B cell (primary cell): ENCODE measurements at regions not wholly inside any gene's neighbourhood (a gene's known extent, or its start where the extent isn't known, plus 50 kb on each side); places are given as distances from the start of the nearest gene placed in this dataset.

Source experiments
- ATAC-seq: fragments of 200-7000 bp; cut with Tn5 transposase; one replicate; pipeline ENCODE4 v1.10.0; 2021; ENCODE audit warnings: low read depth, mild to moderate bottlenecking, moderate number of reproducible peaks, moderate library complexity
- CTCF ChIA-PET: fragments of 350-600 bp; sonication (Branson Sonifier 250); formaldehyde crosslinking; loops from one replicate; lab custom pipeline; 2021; ENCODE audit warnings: antibody characterized with exemption, inconsistent platforms; lab: Charles Lee
- POLR2A ChIA-PET: fragments of 350-600 bp; sonication (Branson Sonifier 250); formaldehyde crosslinking; loops from one replicate; lab custom pipeline; 2021; ENCODE audit warnings: antibody characterized with exemption; lab: Charles Lee
- DNase-seq: peaks from one replicate; pipeline ENCODE4 v3.0.0; 2013
- H2AFZ ChIP-seq: 2 replicates; pipeline ENCODE4 v1.6.1; 2012; ENCODE audit warnings: mild to moderate bottlenecking, low read depth, low read length; ENCODE audit not compliant: insufficient read depth, poor library complexity, severe bottlenecking
- H3K27ac ChIP-seq, 2 donors: 1 replicate in 1 of 2; 2 replicates in 1 of 2; pipeline ENCODE4 v1.5.1; 2012 to 2013; ENCODE audit warnings: low read length in 2 of 2, mild to moderate bottlenecking in 2 of 2, moderate library complexity in 1 of 2
- H3K27me3 ChIP-seq, 4 experiments: fragments of 200-600 bp in 1 of 4; sonication (generic) in 1 of 4; replicated peaks in 1 of 4; 1 replicate in 2 of 4; 2 replicates in 2 of 4; pipeline versions ENCODE4 v1.6.1 to v1.7.0; 2013 to 2016; ENCODE audit warnings: low read length in 3 of 4, mild to moderate bottlenecking in 2 of 4, mixed read lengths in 1 of 4, moderate library complexity in 1 of 4; ENCODE audit not compliant: insufficient read depth in 4 of 4, control insufficient read depth in 3 of 4; ENCODE audit errors: control extremely low read depth in 1 of 4
- H3K36me3 ChIP-seq, 2 experiments: replicated peaks in 1 of 2; 1 replicate in 1 of 2; 2 replicates in 1 of 2; pipeline versions ENCODE4 v1.6.1 to v1.7.1; 2013; ENCODE audit warnings: low read length in 1 of 2; ENCODE audit not compliant: insufficient read depth in 2 of 2, control insufficient read depth in 1 of 2; ENCODE audit errors: control extremely low read depth in 1 of 2, extremely low read depth in 1 of 2
- H3K4me1 ChIP-seq, 2 donors: fragments of 200-600 bp in 1 of 2; sonication (generic) in 1 of 2; 1 replicate in 1 of 2; 2 replicates in 1 of 2; pipeline versions ENCODE4 v1.5.1 to v1.6.1; 2013 to 2017; ENCODE audit warnings: low read length in 2 of 2; ENCODE audit not compliant: control insufficient read depth in 2 of 2, insufficient read depth in 2 of 2
- H3K4me2 ChIP-seq: replicated peaks from 2 replicates; pipeline ENCODE3; 2012; ENCODE audit warnings: mild to moderate bottlenecking, low read depth, low read length; ENCODE audit not compliant: poor library complexity, severe bottlenecking
- H3K4me3 ChIP-seq, 5 experiments: fragments of 200-600 bp in 1 of 5; sonication (generic) in 1 of 5; 1 replicate in 3 of 5; 2 replicates in 2 of 5; pipeline versions ENCODE4 v1.5.1 to v1.7.0; 2011 to 2016; ENCODE audit warnings: low read length in 4 of 5, mild to moderate bottlenecking in 4 of 5, low read depth in 2 of 5, control low read depth in 1 of 5, moderate library complexity in 1 of 5; ENCODE audit not compliant: insufficient read depth in 1 of 5; ENCODE audit errors: control extremely low read depth in 1 of 5, extremely low read depth in 1 of 5
- H3K79me2 ChIP-seq: fragments of 200-600 bp; sonication (generic); one replicate; pipeline ENCODE4 v1.6.0; 2016; ENCODE audit warnings: low read length; ENCODE audit not compliant: control insufficient read depth, insufficient read depth
- H3K9ac ChIP-seq: fragments of 200-600 bp; sonication (generic); 2 replicates; pipeline ENCODE4 v1.6.1; 2017; ENCODE audit warnings: mild to moderate bottlenecking, low read length, moderate library complexity
- H3K9me3 ChIP-seq, 3 donors: one replicate each; pipeline versions ENCODE4 v1.6.1 to v1.7.1; 2013; ENCODE audit warnings: low read length in 2 of 3; ENCODE audit not compliant: control insufficient read depth in 2 of 3, insufficient read depth in 1 of 3; ENCODE audit errors: control extremely low read depth in 1 of 3
- H4K20me1 ChIP-seq: 2 replicates; pipeline ENCODE4 v1.6.0; 2012; ENCODE audit warnings: mild to moderate bottlenecking, low read length; ENCODE audit not compliant: insufficient read depth, control insufficient read depth, poor library complexity, severe bottlenecking
- H3K27ac Mint-ChIP-seq: one replicate; pipeline ENCODE4 v1.8.0; 2021; ENCODE audit warnings: mixed read lengths
- H3K27me3 Mint-ChIP-seq: one replicate; pipeline ENCODE4 v1.8.0; 2021; ENCODE audit warnings: mixed read lengths
- H3K4me1 Mint-ChIP-seq: one replicate; pipeline ENCODE4 v1.8.0; 2021; ENCODE audit warnings: mixed read lengths
- H3K4me3 Mint-ChIP-seq: one replicate; pipeline ENCODE4 v1.8.0; 2021; ENCODE audit warnings: mixed read lengths
- H3K9me3 Mint-ChIP-seq: one replicate; pipeline ENCODE4 v1.8.0; 2022; ENCODE audit warnings: mixed read lengths; ENCODE audit not compliant: insufficient read depth
- CTCF ChIP-seq: fragments of 200-600 bp; IDR thresholded peaks from one replicate; pipeline ENCODE4 v1.8.0; 2022; ENCODE audit warnings: antibody characterized with exemption, mild to moderate bottlenecking
- EZH2 ChIP-seq: IDR thresholded peaks from 2 replicates; pipeline ENCODE4 v1.6.1; 2012; ENCODE audit warnings: borderline replicate concordance, low read depth, mild to moderate bottlenecking, moderate library complexity, low read length; ENCODE audit not compliant: insufficient read depth, poor library complexity, severe bottlenecking
- WGBS: methylation state at CpG from one replicate; pipeline ENCODE4 v1.1.5; 2013; ENCODE audit warnings: missing lambda C conversion rate; ENCODE audit not compliant: insufficient coverage; 5-methylcytosine and 5-hydroxymethylcytosine counted together
- intact Hi-C: fragments of 100-400 bp; cut with micrococcal nuclease; formaldehyde crosslinking; loops from one replicate; pipeline ENCODE4 v1.10.0; 2022

GRCh38 chr7:52410032-52410431 is 625.4 kb upstream of the POM121L12 start:
- WGBS, result 83% methylated on average over 2 of the region's 4 CpGs
- POLR2A ChIA-PET, result no interaction called here
- Histone ChIP-seq H3K27me3 (no peaks in the 10 kb centered on the region), H3K4me1 (no peaks in the 10 kb centered on the region), H4K20me1 (no peaks in the 10 kb centered on the region), H3K36me3 (no peaks in the 10 kb centered on the region), H3K4me2 (no peak overlapping the region), H3K79me2 (no peaks in the 10 kb centered on the region), H3K9me3 (peaks cover 0 to 3% (median 0%) of the 10 kb centered on the region in 3 donors), H3K27ac (no peak overlapping the region), H3K4me3 (no peak overlapping the region), H2AFZ (no peak overlapping the region), H3K9ac (no peak overlapping the region)
- intact Hi-C loops, result no loop called here
- H3K27ac Mint-ChIP-seq, result no peak overlapping the region
- no peak overlapping the region for H3K4me3 Mint-ChIP-seq
- no peak for TF ChIP-seq EZH2
- TF ChIP-seq CTCF, result no peak
- DNase-seq (no peak), ATAC-seq (no peak)
- no peaks in the 10 kb centered on the region for H3K27me3 Mint-ChIP-seq
- peaks cover 4% of the 10 kb centered on the region for H3K9me3 Mint-ChIP-seq
- H3K4me1 Mint-ChIP-seq, result no peaks in the 10 kb centered on the region
- CTCF ChIA-PET, result no interaction called here

- ChIA-PET POLR2A (no interaction called here), CTCF (no interaction called here)
- intact Hi-C loops, result no loop called here
- H4K20me1 ChIP-seq, result no peaks in the 10 kb centered on the region
- no peak overlapping the region for H3K4me3 ChIP-seq
- no peaks in the 10 kb centered on the region for H3K4me1 ChIP-seq
- H3K79me2 ChIP-seq, result no peaks in the 10 kb centered on the region
- H3K9me3 Mint-ChIP-seq, result peaks cover 6% of the 10 kb centered on the region
- H3K27me3 Mint-ChIP-seq, result no peaks in the 10 kb centered on the region
- no peak for TF ChIP-seq EZH2
- TF ChIP-seq CTCF, result no peak
- H3K27ac Mint-ChIP-seq, result no peak overlapping the region
- ATAC-seq (no peak), DNase-seq (no peak)
- peaks cover 0 to 3% (median 0%) of the 10 kb centered on the region in 3 donors for H3K9me3 ChIP-seq
- H3K4me1 Mint-ChIP-seq, result no peaks in the 10 kb centered on the region
- no peak overlapping the region for H3K4me3 Mint-ChIP-seq
- no peak overlapping the region for H3K4me2 ChIP-seq
- no peak overlapping the region for H3K9ac ChIP-seq
- H3K27me3 ChIP-seq, result no peaks in the 10 kb centered on the region
- H3K27ac ChIP-seq, result no peak overlapping the region
- 100% methylated on average over 2 of the region's 6 CpGs for WGBS
- no peaks in the 10 kb centered on the region for H3K36me3 ChIP-seq
- H2AFZ ChIP-seq, result no peak overlapping the region
Measured at GRCh38 chr7:52406808-52407207, 628.6 kb upstream of the POM121L12 start.
